Stimulated activated CD4-positive, alpha-beta T cell treated with anti-CD3 and anti-CD28 coated beads, Interleukin-4, amount 100 ng/mL, for 48 hours (primary cell): ENCODE measurements at regions not wholly inside any gene's neighbourhood (a gene's known extent, or its start where the extent isn't known, plus 50 kb on each side); places are given as distances from the start of the nearest gene placed in this dataset.
"Not testable (repeated sequence)": the region's sequence is repeated elsewhere in the genome, so short reads cannot be mapped to it uniquely, and the experiment has no call there.

Experiments
- DNase-seq, 2 donors: peaks; one replicate each; pipeline ENCODE4 v3.0.0-alpha.2; 2020; ENCODE audit warnings: low read depth in 2 of 2

DNA sequence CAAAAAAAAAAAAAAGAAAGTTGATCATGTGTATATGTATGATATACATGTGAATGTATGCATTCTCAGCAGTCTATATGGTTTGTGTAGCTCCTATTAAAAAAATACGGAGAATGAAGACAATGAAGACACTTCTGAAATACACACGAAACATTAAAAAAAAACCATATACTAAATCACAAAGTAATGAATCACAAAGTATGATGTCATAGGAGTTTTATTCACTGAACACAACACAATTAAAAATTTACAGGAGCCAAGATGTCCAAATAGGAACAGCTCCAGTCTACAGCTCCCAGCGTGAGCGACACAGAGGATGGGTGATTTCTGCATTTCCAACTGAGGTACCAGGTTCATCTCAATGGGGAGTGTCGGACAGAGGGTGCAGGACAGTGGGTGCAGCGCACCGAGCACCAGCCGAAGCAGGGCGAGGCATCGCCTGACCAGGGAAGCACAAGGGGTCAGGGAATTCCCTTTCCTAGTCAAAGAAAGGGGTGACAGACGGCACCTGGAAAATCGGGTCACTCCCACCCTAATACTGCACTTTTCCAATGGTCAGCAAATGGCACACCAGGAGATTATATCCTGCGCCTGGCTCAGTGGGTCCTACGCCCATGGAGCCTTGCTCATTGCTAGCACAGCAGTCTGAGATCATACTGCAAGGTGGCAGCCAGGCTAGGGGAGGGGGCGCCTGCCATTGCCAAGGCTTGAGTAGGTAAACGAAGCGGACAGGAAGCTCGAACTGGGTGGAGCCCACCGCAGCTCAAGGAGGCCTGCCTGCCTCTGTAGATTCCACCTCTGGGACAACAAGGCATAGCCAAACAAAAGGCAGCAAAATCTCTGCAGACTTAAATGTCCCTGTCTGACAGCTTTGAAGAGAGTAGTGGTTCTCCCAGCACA is 53.9 kb upstream of the TUSC1 start:
- DNase-seq = not testable (repeated sequence)
